VCaP (cell line): ENCODE measurements at regions not wholly inside any gene's neighbourhood (a gene's known extent, or its start where the extent isn't known, plus 50 kb on each side); places are given as distances from the start of the nearest gene placed in this dataset.

ENCODE experiments used
- H3K27ac ChIP-seq: fragments of 450-650 bp; 2 replicates; pipeline ENCODE4 v1.5.1; 2017
- CTCF ChIP-seq: fragments of 450-650 bp; conservative IDR thresholded peaks from 2 replicates; pipeline ENCODE4 v1.5.1; 2017; ENCODE audit warnings: mild to moderate bottlenecking, moderate library complexity

GRCh38 chr18:60570172-60570571, 197.6 kb upstream of the MC4R start:
- H3K27ac ChIP-seq, result no peak overlapping the region
- no peak for TF ChIP-seq CTCF

- H3K27ac ChIP-seq, result no peak overlapping the region
Observed at GRCh38 chr18:60577457-60577856, 204.9 kb upstream of the MC4R start.

GRCh38 chr18:60585670-60586069, 213.1 kb upstream of the MC4R start:
- H3K27ac ChIP-seq, result no peak overlapping the region
- TF ChIP-seq CTCF, result no peak

More at GRCh38 chr18:60577457-60577856, 204.9 kb upstream of the MC4R start:
- no peak for TF ChIP-seq CTCF

GRCh38 chr18:60593249-60593648, 220.7 kb upstream of the MC4R start:
- no peak for TF ChIP-seq CTCF
- H3K27ac ChIP-seq, result no peak overlapping the region

- TF ChIP-seq CTCF, result no peak
- no peak overlapping the region for H3K27ac ChIP-seq
Observed at GRCh38 chr18:60596928-60597327, 224.4 kb upstream of the MC4R start.

GRCh38 chr18:60599267-60599666, 226.7 kb upstream of the MC4R start:
- no peak for TF ChIP-seq CTCF
- no peak overlapping the region for H3K27ac ChIP-seq

- no peak for TF ChIP-seq CTCF
- no peak overlapping the region for H3K27ac ChIP-seq
Observed at GRCh38 chr18:60599995-60600394, 227.4 kb upstream of the MC4R start.

GRCh38 chr18:60601249-60601648, 228.7 kb upstream of the MC4R start:
- no peak overlapping the region for H3K27ac ChIP-seq
- no peak for TF ChIP-seq CTCF
